GM12892 (cell line): ENCODE measurements at regions not wholly inside any gene's neighbourhood (a gene's known extent, or its start where the extent isn't known, plus 50 kb on each side); places are given as distances from the start of the nearest gene placed in this dataset.

ENCODE experiments used
- POLR2A ChIP-seq: IDR thresholded peaks from 2 replicates; pipeline ENCODE4 v1.6.1; 2011; ENCODE audit warnings: low read depth, low read length, control low read depth
- POLR2AphosphoS5 ChIP-seq: IDR thresholded peaks from 2 replicates; pipeline ENCODE4 v1.6.1; 2011; ENCODE audit warnings: low read depth, low read length, control low read depth

- no peak for TF ChIP-seq POLR2AphosphoS5
- TF ChIP-seq POLR2A: no peak
Measured at GRCh38 chr4:141314627-141315026, 93.9 kb downstream of the ZNF330 start.
